ENCODE measurements at regions not wholly inside any gene's neighbourhood (a gene's known extent, or its start where the extent isn't known, plus 50 kb on each side); places are given as distances from the start of the nearest gene placed in this dataset.

DNA sequence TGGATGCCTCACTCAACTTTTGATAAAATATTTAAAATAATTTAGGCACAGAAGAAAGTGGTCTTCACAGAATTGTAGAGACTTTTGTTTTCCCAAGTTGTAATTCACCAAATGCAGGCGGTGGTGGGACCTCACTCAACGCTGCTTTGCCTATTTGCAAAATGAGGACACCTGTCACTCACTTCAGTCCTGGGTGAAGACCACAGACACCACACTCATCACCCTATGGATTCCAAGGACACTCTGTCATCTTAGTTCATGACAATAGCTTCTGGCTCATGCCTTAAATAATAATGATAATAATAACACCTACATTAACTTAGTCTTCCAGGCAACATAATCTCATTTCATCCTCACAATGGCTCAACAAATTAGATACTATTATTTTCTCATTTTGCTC lies 234.4 kb downstream of the RNF152 start:
- Histone ChIP-seq H3K4me3 (no peak overlapping the region), H4K20me1 (ENCODE audit: control insufficient read depth, insufficient read depth) (no peaks in the 10 kb centered on the region), H3K36me3 (ENCODE audit: control insufficient read depth in 2 of 2, insufficient read depth in 2 of 2, low read length in 1 of 2) (no peaks in the 10 kb centered on the region), H3K79me2 (ENCODE audit: control insufficient read depth, insufficient read depth, low read length) (no peaks in the 10 kb centered on the region), H3K9me3 (replicated peaks; ENCODE audit: control insufficient read depth, insufficient read depth, low read length) (no peaks in the 10 kb centered on the region), H3K27ac (ENCODE audit: control insufficient read depth, insufficient read depth) (no peak overlapping the region), H3K4me2 (ENCODE audit: control insufficient read depth, insufficient read depth) (no peak overlapping the region), H2AFZ (ENCODE audit: control insufficient read depth, low read depth, low read length) (no peak overlapping the region), H3K4me1 (ENCODE audit: control insufficient read depth, insufficient read depth, low read length) (no peaks in the 10 kb centered on the region), H3K9ac (ENCODE audit: control insufficient read depth, insufficient read depth, low read length) (no peak overlapping the region), H3K27me3 (replicated peaks in 1 of 2; ENCODE audit: control insufficient read depth in 2 of 2, insufficient read depth in 2 of 2, low read length in 1 of 2) (no peaks in the 10 kb centered on the region)
- no TSS peak for BruUV-seq (replicated peaks)
- 46% methylated on average over 2 of the region's 2 CpGs for WGBS (ENCODE audit: insufficient coverage, insufficient replicate concordance, low lambda C conversion rate, missing lambda C conversion rate)
- intact Hi-C loops (cut with micrococcal nuclease; ENCODE audit: unreplicated experiment) = no loop called here
- in situ Hi-C loops (cut with MboI) = no loop called here
- TF ChIP-seq LARP7 (IDR thresholded peaks at IDR 0.05) = no peak
- TF ChIP-seq SREBF1 (IDR thresholded peaks at IDR 0.05; ENCODE audit: low read length) = no peak
- no peak for TF ChIP-seq WRNIP1 (IDR thresholded peaks at IDR 0.05; ENCODE audit: borderline replicate concordance, low read depth, low read length)
- no peak for TF ChIP-seq CEBPB (IDR thresholded peaks at IDR 0.05; ENCODE audit: borderline replicate concordance in 1 of 2, low read depth in 2 of 2, low read length in 2 of 2)
- no peak for TF ChIP-seq BRCA1 (IDR thresholded peaks at IDR 0.05; ENCODE audit: low read depth, low read length)
- TF ChIP-seq, protein P1, sequence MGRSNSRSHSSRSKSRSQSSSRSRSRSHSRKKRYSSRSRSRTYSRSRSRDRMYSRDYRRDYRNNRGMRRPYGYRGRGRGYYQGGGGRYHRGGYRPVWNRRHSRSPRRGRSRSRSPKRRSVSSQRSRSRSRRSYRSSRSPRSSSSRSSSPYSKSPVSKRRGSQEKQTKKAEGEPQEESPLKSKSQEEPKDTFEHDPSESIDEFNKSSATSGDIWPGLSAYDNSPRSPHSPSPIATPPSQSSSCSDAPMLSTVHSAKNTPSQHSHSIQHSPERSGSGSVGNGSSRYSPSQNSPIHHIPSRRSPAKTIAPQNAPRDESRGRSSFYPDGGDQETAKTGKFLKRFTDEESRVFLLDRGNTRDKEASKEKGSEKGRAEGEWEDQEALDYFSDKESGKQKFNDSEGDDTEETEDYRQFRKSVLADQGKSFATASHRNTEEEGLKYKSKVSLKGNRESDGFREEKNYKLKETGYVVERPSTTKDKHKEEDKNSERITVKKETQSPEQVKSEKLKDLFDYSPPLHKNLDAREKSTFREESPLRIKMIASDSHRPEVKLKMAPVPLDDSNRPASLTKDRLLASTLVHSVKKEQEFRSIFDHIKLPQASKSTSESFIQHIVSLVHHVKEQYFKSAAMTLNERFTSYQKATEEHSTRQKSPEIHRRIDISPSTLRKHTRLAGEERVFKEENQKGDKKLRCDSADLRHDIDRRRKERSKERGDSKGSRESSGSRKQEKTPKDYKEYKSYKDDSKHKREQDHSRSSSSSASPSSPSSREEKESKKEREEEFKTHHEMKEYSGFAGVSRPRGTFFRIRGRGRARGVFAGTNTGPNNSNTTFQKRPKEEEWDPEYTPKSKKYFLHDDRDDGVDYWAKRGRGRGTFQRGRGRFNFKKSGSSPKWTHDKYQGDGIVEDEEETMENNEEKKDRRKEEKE (IDR thresholded peaks at IDR 0.05) = no peak
- TF ChIP-seq HCFC1 (IDR thresholded peaks at IDR 0.05; ENCODE audit: low read length) = no peak
- TF ChIP-seq ZNF24 (IDR thresholded peaks at IDR 0.05) = no peak
- TF ChIP-seq, protein P2, sequence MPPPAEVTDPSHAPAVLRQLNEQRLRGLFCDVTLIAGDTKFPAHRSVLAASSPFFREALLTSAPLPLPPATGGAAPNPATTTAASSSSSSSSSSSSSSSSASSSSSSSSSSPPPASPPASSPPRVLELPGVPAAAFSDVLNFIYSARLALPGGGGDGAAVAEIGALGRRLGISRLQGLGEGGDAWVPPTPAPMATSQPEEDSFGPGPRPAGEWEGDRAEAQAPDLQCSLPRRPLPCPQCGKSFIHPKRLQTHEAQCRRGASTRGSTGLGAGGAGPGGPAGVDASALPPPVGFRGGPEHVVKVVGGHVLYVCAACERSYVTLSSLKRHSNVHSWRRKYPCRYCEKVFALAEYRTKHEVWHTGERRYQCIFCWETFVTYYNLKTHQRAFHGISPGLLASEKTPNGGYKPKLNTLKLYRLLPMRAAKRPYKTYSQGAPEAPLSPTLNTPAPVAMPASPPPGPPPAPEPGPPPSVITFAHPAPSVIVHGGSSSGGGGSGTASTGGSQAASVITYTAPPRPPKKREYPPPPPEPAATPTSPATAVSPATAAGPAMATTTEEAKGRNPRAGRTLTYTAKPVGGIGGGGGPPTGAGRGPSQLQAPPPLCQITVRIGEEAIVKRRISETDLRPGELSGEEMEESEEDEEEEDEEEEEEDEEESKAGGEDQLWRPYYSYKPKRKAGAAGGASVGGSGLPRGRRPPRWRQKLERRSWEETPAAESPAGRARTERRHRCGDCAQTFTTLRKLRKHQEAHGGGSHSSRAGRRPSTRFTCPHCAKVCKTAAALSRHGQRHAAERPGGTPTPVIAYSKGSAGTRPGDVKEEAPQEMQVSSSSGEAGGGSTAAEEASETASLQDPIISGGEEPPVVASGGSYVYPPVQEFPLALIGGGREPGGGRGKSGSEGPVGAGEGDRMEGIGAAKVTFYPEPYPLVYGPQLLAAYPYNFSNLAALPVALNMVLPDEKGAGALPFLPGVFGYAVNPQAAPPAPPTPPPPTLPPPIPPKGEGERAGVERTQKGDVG (CRISPR knock-in tag; IDR thresholded peaks at IDR 0.05) = no peak
- no peak for TF ChIP-seq RELA (IDR thresholded peaks at IDR 0.05; ENCODE audit: borderline replicate concordance, partially characterized antibody)
- SMC1A ChIA-PET (ENCODE audit: uncharacterized antibody, unreplicated experiment) = no interaction called here
- DNase-seq (ENCODE audit: low read depth, low spot score) (no peak), ATAC-seq (no peak), FAIRE-seq (no peak)
- CTCF ChIA-PET = no interaction called here
- POLR2A ChIA-PET = no interaction called here
- RAD21 ChIA-PET (ENCODE audit: unreplicated experiment) = no interaction called here
